ENCODE measurements at regions not wholly inside any gene's neighbourhood (a gene's known extent, or its start where the extent isn't known, plus 50 kb on each side); places are given as distances from the start of the nearest gene placed in this dataset.

- Mint-ChIP-seq H3K9me3 (no peaks in the 10 kb centered on the region), H3K36me3 (ENCODE audit: low read depth) (no peaks in the 10 kb centered on the region), H3K27me3 (ENCODE audit: low read depth) (peaks cover 6% of the 10 kb centered on the region)
Measured at GRCh38 chr22:49562685-49563249, 264.9 kb downstream of the BRD1 start.

GRCh38 chr22:49561976-49562375 is 265.7 kb downstream of the BRD1 start:
- no peak for TF ChIP-seq CTCF (IDR thresholded peaks at IDR 0.05; ENCODE audit: unreplicated experiment in 3 of 3)
- Mint-ChIP-seq H3K27me3 (ENCODE audit: low read depth) (peaks cover 6% of the 10 kb centered on the region), H3K9me3 (peaks cover 3% of the 10 kb centered on the region), H3K4me1 (no peaks in the 10 kb centered on the region), H3K27ac (no peak overlapping the region), H3K36me3 (ENCODE audit: low read depth) (no peaks in the 10 kb centered on the region), H3K4me3 (no peak overlapping the region)

More at GRCh38 chr22:49562685-49563249, 264.9 kb downstream of the BRD1 start:
- H3K27ac Mint-ChIP-seq = no peak overlapping the region
- no peak overlapping the region for H3K4me3 Mint-ChIP-seq
- no peak for TF ChIP-seq CTCF (IDR thresholded peaks at IDR 0.05; ENCODE audit: unreplicated experiment in 3 of 3)
- no peaks in the 10 kb centered on the region for H3K4me1 Mint-ChIP-seq

GRCh38 chr22:49561338-49561737 is 266.3 kb downstream of the BRD1 start:
- peaks cover 6% of the 10 kb centered on the region for H3K27me3 Mint-ChIP-seq (ENCODE audit: low read depth)
- peaks cover 3% of the 10 kb centered on the region for H3K9me3 Mint-ChIP-seq
- TF ChIP-seq CTCF (IDR thresholded peaks at IDR 0.05; ENCODE audit: unreplicated experiment in 3 of 3) = no peak
- H3K4me3 Mint-ChIP-seq = no peak overlapping the region
- H3K4me1 Mint-ChIP-seq = no peaks in the 10 kb centered on the region
- no peaks in the 10 kb centered on the region for H3K36me3 Mint-ChIP-seq (ENCODE audit: low read depth)
- H3K27ac Mint-ChIP-seq = no peak overlapping the region

- H3K36me3 Mint-ChIP-seq (ENCODE audit: low read depth) = no peaks in the 10 kb centered on the region
- H3K9me3 Mint-ChIP-seq = peaks cover 8% of the 10 kb centered on the region
- H3K4me3 Mint-ChIP-seq = no peak overlapping the region
- no peak for TF ChIP-seq CTCF (IDR thresholded peaks at IDR 0.05; ENCODE audit: unreplicated experiment in 3 of 3)
- no peak overlapping the region for H3K27ac Mint-ChIP-seq
- no peaks in the 10 kb centered on the region for H3K4me1 Mint-ChIP-seq
- peaks cover 14% of the 10 kb centered on the region for H3K27me3 Mint-ChIP-seq (ENCODE audit: low read depth)
Measured at GRCh38 chr22:49555526-49555925, 272.1 kb downstream of the BRD1 start.

- TF ChIP-seq CTCF (IDR thresholded peaks at IDR 0.05; ENCODE audit: unreplicated experiment in 3 of 3) = no peak
- Mint-ChIP-seq H3K36me3 (ENCODE audit: low read depth) (no peaks in the 10 kb centered on the region), H3K9me3 (peaks cover 10% of the 10 kb centered on the region), H3K4me3 (no peak overlapping the region), H3K27me3 (ENCODE audit: low read depth) (peaks cover 18% of the 10 kb centered on the region), H3K27ac (no peak overlapping the region), H3K4me1 (no peaks in the 10 kb centered on the region)
Measured at GRCh38 chr22:49554741-49555140, 272.9 kb downstream of the BRD1 start.

GRCh38 chr22:49554296-49554625 is 273.4 kb downstream of the BRD1 start:
- peaks cover 18% of the 10 kb centered on the region for H3K27me3 Mint-ChIP-seq (ENCODE audit: low read depth)
- no peaks in the 10 kb centered on the region for H3K4me1 Mint-ChIP-seq
- H3K27ac Mint-ChIP-seq = no peak overlapping the region
- peaks cover 10% of the 10 kb centered on the region for H3K9me3 Mint-ChIP-seq
- no peaks in the 10 kb centered on the region for H3K36me3 Mint-ChIP-seq (ENCODE audit: low read depth)
- TF ChIP-seq CTCF (IDR thresholded peaks at IDR 0.05; ENCODE audit: unreplicated experiment in 3 of 3) = no peak
- no peak overlapping the region for H3K4me3 Mint-ChIP-seq

Data from nephron (organoid).